Cardiac fibroblast (primary cell): ENCODE measurements at regions not wholly inside any gene's neighbourhood (a gene's known extent, or its start where the extent isn't known, plus 50 kb on each side); places are given as distances from the start of the nearest gene placed in this dataset.
A peak's percentile ranks its signal among the peaks of the same experiment; 100 is the strongest.

Source experiments
- DNase-seq, 2 donors: peaks; one replicate each; pipeline versions ENCODE4 v3.0.0 to v3.0.0-alpha.2; 2010; ENCODE audit warnings: low read depth in 2 of 2
- H3K4me3 ChIP-seq, 2 donors: replicated peaks in 1 of 2; 1 replicate in 1 of 2; 2 replicates in 1 of 2; pipeline ENCODE4 v1.5.1; 2011; ENCODE audit warnings: low read depth in 2 of 2, low read length in 2 of 2, mild to moderate bottlenecking in 2 of 2, moderate library complexity in 1 of 2
- CTCF ChIP-seq: IDR thresholded peaks from one replicate; pipeline ENCODE4 v1.5.1; 2011; ENCODE audit warnings: low read depth, mild to moderate bottlenecking, low read length, inconsistent platforms

- DNase-seq = no peak
- H3K4me3 ChIP-seq = no peak overlapping the region
- TF ChIP-seq CTCF = no peak
Observed at GRCh38 chr3:89586676-89587075, 479.3 kb downstream of the EPHA3 start.

- H3K4me3 ChIP-seq = no peak overlapping the region
- TF ChIP-seq CTCF = no peak
- DNase-seq = peak; percentile 10
Observed at GRCh38 chr3:89606151-89606550, 498.7 kb downstream of the EPHA3 start.

GRCh38 chr3:89612027-89612426 lies 504.6 kb downstream of the EPHA3 start:
- no peak for TF ChIP-seq CTCF
- H3K4me3 ChIP-seq = no peak overlapping the region
- no peak for DNase-seq

- H3K4me3 ChIP-seq = no peak overlapping the region
- DNase-seq = no peak
- TF ChIP-seq CTCF = no peak
Observed at GRCh38 chr3:89613241-89613640, 505.8 kb downstream of the EPHA3 start.

- DNase-seq = peak in 1 of 2 donors; percentile 33
- TF ChIP-seq CTCF = no peak
- H3K4me3 ChIP-seq = no peak overlapping the region
Observed at GRCh38 chr3:89617706-89618105, 510.3 kb downstream of the EPHA3 start.

- no peak for TF ChIP-seq CTCF
- no peak overlapping the region for H3K4me3 ChIP-seq
- DNase-seq = no peak
Observed at GRCh38 chr3:89619263-89619662, 511.8 kb downstream of the EPHA3 start.

GRCh38 chr3:89622063-89622700 lies 514.8 kb downstream of the EPHA3 start:
- peak in 1 of 2 donors; percentile 22 for DNase-seq
- H3K4me3 ChIP-seq = no peak overlapping the region
- no peak for TF ChIP-seq CTCF
